ENCODE measurements at regions not wholly inside any gene's neighbourhood (a gene's known extent, or its start where the extent isn't known, plus 50 kb on each side); places are given as distances from the start of the nearest gene placed in this dataset.

GRCh38 chr4:189311251-189311650 is 629.4 kb upstream of the FRG1 start:
- DNase-seq, result no peak

GRCh38 chr4:189313064-189313463 is 627.6 kb upstream of the FRG1 start:
- DNase-seq, result no peak

- no peak for DNase-seq
These were observed 626.7 kb upstream of the FRG1 start for GRCh38 chr4:189313861-189314513.

GRCh38 chr4:189322426-189322825 is 618.2 kb upstream of the FRG1 start:
- no peak for DNase-seq

- no peak for DNase-seq
These were observed 598.8 kb upstream of the FRG1 start for GRCh38 chr4:189341881-189342280.

- no peak for DNase-seq
These were observed 585.1 kb upstream of the FRG1 start for GRCh38 chr4:189355590-189355989.

GRCh38 chr4:189362364-189362763 is 578.3 kb upstream of the FRG1 start:
- DNase-seq, result no peak

- DNase-seq, result no peak
These were observed 576.6 kb upstream of the FRG1 start for GRCh38 chr4:189364032-189364449.

- DNase-seq, result no peak
These were observed 575.2 kb upstream of the FRG1 start for GRCh38 chr4:189365451-189365850.

GRCh38 chr4:189367832-189368231 is 572.8 kb upstream of the FRG1 start:
- DNase-seq, result no peak

GRCh38 chr4:189374176-189374575 is 566.5 kb upstream of the FRG1 start:
- no peak for DNase-seq

- no peak for DNase-seq
These were observed 563.8 kb upstream of the FRG1 start for GRCh38 chr4:189376901-189377300.

- DNase-seq, result no peak
These were observed 563.1 kb upstream of the FRG1 start for GRCh38 chr4:189377569-189377968.

GRCh38 chr4:189385098-189385497 is 555.6 kb upstream of the FRG1 start:
- DNase-seq, result no peak

- peak; percentile 19 for DNase-seq
These were observed 555.1 kb upstream of the FRG1 start for GRCh38 chr4:189385579-189385978.

- DNase-seq, result no peak
These were observed 544.2 kb upstream of the FRG1 start for GRCh38 chr4:189396435-189396834.

GRCh38 chr4:189404271-189404670 is 536.4 kb upstream of the FRG1 start:
- DNase-seq, result no peak

GRCh38 chr4:189409158-189409557 is 531.5 kb upstream of the FRG1 start:
- DNase-seq, result no peak

GRCh38 chr4:189414021-189414420 is 526.7 kb upstream of the FRG1 start:
- DNase-seq, result no peak

GRCh38 chr4:189420572-189420971 is 520.1 kb upstream of the FRG1 start:
- peak; percentile 4 for DNase-seq

- peak; percentile 20 for DNase-seq
These were observed 504.5 kb upstream of the FRG1 start for GRCh38 chr4:189436207-189436606.

GRCh38 chr4:189440716-189441115 is 500.0 kb upstream of the FRG1 start:
- no peak for DNase-seq

- DNase-seq, result no peak
These were observed 497.3 kb upstream of the FRG1 start for GRCh38 chr4:189443341-189443740.

- no peak for DNase-seq
These were observed 495.1 kb upstream of the FRG1 start for GRCh38 chr4:189445613-189446012.

- no peak for DNase-seq
These were observed 476.9 kb upstream of the FRG1 start for GRCh38 chr4:189463734-189464133.

GRCh38 chr4:189494407-189494806 is 446.3 kb upstream of the FRG1 start:
- no peak for DNase-seq
